H1 (cell line): ENCODE measurements at regions not wholly inside any gene's neighbourhood (a gene's known extent, or its start where the extent isn't known, plus 50 kb on each side); places are given as distances from the start of the nearest gene placed in this dataset.

ENCODE experiments used
- CTCF ChIA-PET: fragments of 300-600 bp; sonication (Branson Sonifier 250); formaldehyde crosslinking; loops from one replicate; lab custom pipeline; 2021; ENCODE audit not compliant: partially characterized antibody; lab: Charles Lee
- POLR2A ChIA-PET: fragments of 300-600 bp; sonication (Branson Sonifier 250); formaldehyde crosslinking; loops from one replicate; lab custom pipeline; 2021; ENCODE audit warnings: inconsistent platforms; ENCODE audit not compliant: partially characterized antibody; lab: Charles Lee
- DNase-seq, 2 experiments: peaks; one replicate each; pipeline versions ENCODE4 v3.0.0 to v3.0.0-alpha.2; 2010 to 2022; ENCODE audit warnings: low spot score in 2 of 2, low read depth in 1 of 2, mixed read lengths in 1 of 2
- FAIRE-seq: peaks from 2 replicates; lab custom pipeline; 2011; peaks lifted over from hg19 to GRCh38; lab: Jason Lieb, UNC
- H2AFZ ChIP-seq: 2 replicates; pipeline ENCODE4 v1.8.1; 2012; ENCODE audit warnings: low read length, inconsistent platforms
- H2AK5ac ChIP-seq: 2 replicates; pipeline ENCODE4 v1.6.1; 2013; ENCODE audit warnings: low read depth, low read length
- H2BK120ac ChIP-seq: replicated peaks from 2 replicates; pipeline ENCODE3; 2013; ENCODE audit warnings: low read depth, low read length, inconsistent platforms
- H2BK12ac ChIP-seq: 2 replicates; pipeline ENCODE4 v1.6.1; 2013; ENCODE audit warnings: low read depth, low read length
- H2BK15ac ChIP-seq: 2 replicates; pipeline ENCODE4 v1.6.1; 2013; ENCODE audit warnings: low read length
- H2BK20ac ChIP-seq: 2 replicates; pipeline ENCODE4 v1.6.1; 2013; ENCODE audit warnings: low read length
- H2BK5ac ChIP-seq: 2 replicates; pipeline ENCODE4 v1.6.1; 2013; ENCODE audit warnings: low read depth, low read length
- H3K14ac ChIP-seq: 2 replicates; pipeline ENCODE4 v1.6.1; 2013; ENCODE audit warnings: inconsistent platforms; ENCODE audit not compliant: insufficient read length
- H3K18ac ChIP-seq: 2 replicates; pipeline ENCODE4 v1.6.1; 2013; ENCODE audit warnings: low read length; ENCODE audit errors: extremely low read depth
- H3K23ac ChIP-seq: 2 replicates; pipeline ENCODE4 v1.6.1; 2013; ENCODE audit warnings: inconsistent platforms; ENCODE audit not compliant: insufficient read length
- H3K23me2 ChIP-seq: 2 replicates; pipeline ENCODE4 v1.6.1; 2013; ENCODE audit warnings: low read depth, low read length
- H3K27ac ChIP-seq: 2 replicates; pipeline ENCODE4 v1.6.1; 2011; ENCODE audit warnings: low read depth, low read length, inconsistent platforms
- H3K27me3 ChIP-seq, 4 experiments: replicated peaks in 1 of 4; 1 replicate in 1 of 4; 2 replicates in 3 of 4; pipeline versions ENCODE4 v1.6.1 to v1.8.1; 2011 to 2013; ENCODE audit warnings: low read length in 3 of 4, mild to moderate bottlenecking in 3 of 4, inconsistent platforms in 2 of 4, mixed read lengths in 2 of 4, moderate library complexity in 1 of 4; ENCODE audit not compliant: control insufficient read depth in 3 of 4, insufficient read depth in 3 of 4; ENCODE audit errors: extremely low read depth in 1 of 4
- H3K36me3 ChIP-seq, 4 experiments: 2 replicates each; pipeline versions ENCODE4 v1.6.1 to v1.8.1; 2011 to 2013; ENCODE audit warnings: mild to moderate bottlenecking in 4 of 4, low read length in 3 of 4, moderate library complexity in 2 of 4, control low read depth in 1 of 4, inconsistent platforms in 1 of 4; ENCODE audit not compliant: insufficient read depth in 4 of 4, control insufficient read depth in 2 of 4
- H3K4ac ChIP-seq: replicated peaks from 2 replicates; pipeline ENCODE3; 2013; ENCODE audit warnings: low read length, low read depth, mixed read lengths, inconsistent platforms; ENCODE audit not compliant: insufficient read length
- H3K4me1 ChIP-seq, 4 experiments: replicated peaks in 1 of 4; 1 replicate in 1 of 4; 2 replicates in 3 of 4; pipeline versions ENCODE4 v1.6.1 to v1.8.1; 2011 to 2013; ENCODE audit warnings: low read length in 3 of 4, inconsistent platforms in 2 of 4, mixed read lengths in 1 of 4; ENCODE audit not compliant: insufficient read depth in 4 of 4, control insufficient read depth in 3 of 4
- H3K4me2 ChIP-seq, 2 experiments: 2 replicates each; pipeline versions ENCODE4 v1.6.1 to v1.8.1; 2011 to 2013; ENCODE audit warnings: low read depth in 2 of 2, low read length in 2 of 2, control low read depth in 1 of 2, inconsistent platforms in 1 of 2, mild to moderate bottlenecking in 1 of 2; ENCODE audit not compliant: insufficient read depth in 1 of 2
- H3K4me3 ChIP-seq, 4 experiments: fragments of 200-600, 300-600 bp in 1 of 4; sonication (generic), shearing (Covaris generic), sonication (Bioruptor Twin) in 1 of 4; 2 replicates each; pipeline versions ENCODE4 v1.5.1 to v1.8.1; 2011 to 2016; ENCODE audit warnings: low read length in 4 of 4, low read depth in 3 of 4, control low read depth in 2 of 4, inconsistent platforms in 2 of 4, mild to moderate bottlenecking in 2 of 4, mixed read lengths in 1 of 4, moderate library complexity in 1 of 4; ENCODE audit not compliant: insufficient read depth in 2 of 4; ENCODE audit errors: extremely low read depth in 1 of 4
- H3K56ac ChIP-seq: replicated peaks from 2 replicates; pipeline ENCODE3; 2013; ENCODE audit warnings: low read depth, mild to moderate bottlenecking, mixed read lengths, low read length, inconsistent platforms; ENCODE audit not compliant: insufficient read length
- H3K79me1 ChIP-seq: 2 replicates; pipeline ENCODE4 v1.6.1; 2013; ENCODE audit warnings: low read depth, low read length, control low read depth
- H3K79me2 ChIP-seq, 2 experiments: 2 replicates each; pipeline versions ENCODE4 v1.6.1 to v1.8.1; 2012 to 2013; ENCODE audit warnings: low read length in 2 of 2, mild to moderate bottlenecking in 2 of 2, inconsistent platforms in 1 of 2; ENCODE audit not compliant: insufficient read depth in 2 of 2, control insufficient read depth in 1 of 2
- H3K9ac ChIP-seq, 4 experiments: replicated peaks in 1 of 4; 1 replicate in 1 of 4; 2 replicates in 3 of 4; pipeline versions ENCODE4 v1.6.1 to v1.8.1; 2011 to 2013; ENCODE audit warnings: low read depth in 3 of 4, low read length in 3 of 4, control low read depth in 2 of 4, mild to moderate bottlenecking in 2 of 4, moderate library complexity in 2 of 4, inconsistent platforms in 1 of 4; ENCODE audit errors: extremely low read depth in 1 of 4
- H3K9me3 ChIP-seq, 2 experiments: 2 replicates each; pipeline versions ENCODE4 v1.6.1 to v1.8.1; 2012 to 2013; ENCODE audit warnings: mild to moderate bottlenecking in 2 of 2, moderate library complexity in 2 of 2, control low read depth in 1 of 2, inconsistent platforms in 1 of 2, low read depth in 1 of 2, low read length in 1 of 2, mixed read lengths in 1 of 2; ENCODE audit not compliant: insufficient read depth in 2 of 2
- H4K20me1 ChIP-seq, 2 experiments: replicated peaks in 1 of 2; 2 replicates each; pipeline versions ENCODE3 to v1.8.1; 2011 to 2013; ENCODE audit warnings: inconsistent platforms in 2 of 2, low read length in 2 of 2, mild to moderate bottlenecking in 1 of 2; ENCODE audit not compliant: insufficient read depth in 2 of 2, control insufficient read depth in 1 of 2
- H4K5ac ChIP-seq: 2 replicates; pipeline ENCODE4 v1.6.1; 2013; ENCODE audit warnings: low read length, low read depth, mixed read lengths, inconsistent platforms; ENCODE audit not compliant: insufficient read length
- H4K8ac ChIP-seq: 2 replicates; pipeline ENCODE4 v1.8.0; 2013; ENCODE audit warnings: mild to moderate bottlenecking, moderate library complexity, low read length, inconsistent platforms; ENCODE audit not compliant: insufficient read depth; ENCODE audit errors: extremely low read depth
- H4K91ac ChIP-seq: replicated peaks from 2 replicates; pipeline ENCODE3; 2013; ENCODE audit warnings: low read length, mixed read lengths, inconsistent platforms; ENCODE audit not compliant: insufficient read length
- CBX8 ChIP-seq: fragments of 300-800, 300-1000 bp; sonication (generic); IDR thresholded peaks from 2 replicates; pipeline ENCODE4 v1.7.1; 2016; ENCODE audit warnings: low read depth, low read length, borderline replicate concordance
- CREB1 ChIP-seq: IDR thresholded peaks from 2 replicates; pipeline ENCODE4 v1.6.1; 2012; ENCODE audit warnings: inconsistent platforms
- EGR1 ChIP-seq: IDR thresholded peaks from 2 replicates; pipeline ENCODE4 v1.6.1; 2011; ENCODE audit warnings: low read depth, low read length, borderline replicate concordance
- HDAC6 ChIP-seq: IDR thresholded peaks from one replicate; pipeline ENCODE4 v1.7.1; 2012; ENCODE audit warnings: low read depth, mild to moderate bottlenecking, inconsistent platforms, low read length, moderate library complexity
- KDM5A ChIP-seq: fragments of 200-600 bp; IDR thresholded peaks from 2 replicates; pipeline ENCODE4 v1.7.1; 2012; ENCODE audit warnings: mild to moderate bottlenecking, low read length, inconsistent platforms, mixed read lengths
- NRF1 ChIP-seq: IDR thresholded peaks from 2 replicates; pipeline ENCODE4 v1.6.1; 2011; ENCODE audit warnings: mild to moderate bottlenecking, low read depth, low read length, improper control_type of control experiment
- POU5F1 ChIP-seq: IDR thresholded peaks from 2 replicates; pipeline ENCODE4 v1.6.1; 2011; ENCODE audit warnings: low read depth, mild to moderate bottlenecking, low read length, moderate library complexity
- SP2 ChIP-seq: IDR thresholded peaks from 2 replicates; pipeline ENCODE4 v1.6.1; 2012; ENCODE audit warnings: mild to moderate bottlenecking, low read length, inconsistent platforms
- SP4 ChIP-seq: IDR thresholded peaks from 2 replicates; pipeline ENCODE4 v1.6.1; 2012; ENCODE audit warnings: low read length, inconsistent platforms
- TAF7 ChIP-seq: optimal IDR thresholded peaks from 2 replicates; pipeline ENCODE3; 2011; ENCODE audit warnings: low read depth, mild to moderate bottlenecking, inconsistent platforms, low read length, moderate library complexity, borderline replicate concordance
- TBP ChIP-seq: IDR thresholded peaks from 2 replicates; pipeline ENCODE4 v1.6.1; 2011; ENCODE audit warnings: low read depth, low read length, improper control_type of control experiment
- USF2 ChIP-seq: IDR thresholded peaks from 2 replicates; pipeline ENCODE4 v1.6.1; 2011; ENCODE audit warnings: low read length, improper control_type of control experiment
- WGBS, 2 experiments: shearing (Covaris generic) in 1 of 2; methylation state at CpG; one replicate each; pipeline versions ENCODE4 v1.1.6 to v1.1.7; 2013 to 2015; ENCODE audit warnings: low lambda C conversion rate in 2 of 2, mixed read lengths in 2 of 2, inconsistent platforms in 1 of 2, low coverage in 1 of 2, missing lambda C conversion rate in 1 of 2; ENCODE audit not compliant: insufficient replicate concordance in 2 of 2, insufficient coverage in 1 of 2, insufficient read length in 1 of 2; ENCODE audit errors: extremely low coverage in 1 of 2, missing lambda C conversion rate in 1 of 2; 5-methylcytosine and 5-hydroxymethylcytosine counted together
- TF ChIP-seq, protein P1 (sequence below): IDR thresholded peaks from 2 replicates; pipeline ENCODE4 v1.6.1; 2012; ENCODE audit warnings: low read length, inconsistent platforms

- no peaks in the 10 kb centered on the region for H3K4me1 ChIP-seq
- H3K4me3 ChIP-seq: no peak overlapping the region
- no peak overlapping the region for H3K14ac ChIP-seq
- H3K27me3 ChIP-seq: no peaks in the 10 kb centered on the region
- no peak overlapping the region for H3K27ac ChIP-seq
- FAIRE-seq (no peak), DNase-seq (no peak)
- H4K20me1 ChIP-seq: no peaks in the 10 kb centered on the region
- no peak overlapping the region for H3K4me2 ChIP-seq
- H4K91ac ChIP-seq: no peak overlapping the region
- no peaks in the 10 kb centered on the region for H3K79me1 ChIP-seq
- ChIA-PET POLR2A (no interaction called here), CTCF (no interaction called here)
- H2BK5ac ChIP-seq: no peak overlapping the region
- H4K5ac ChIP-seq: no peak overlapping the region
- no peak overlapping the region for H3K18ac ChIP-seq
- no peaks in the 10 kb centered on the region for H3K23me2 ChIP-seq
- 70% methylated on average over 1 of the region's 1 CpG; no CpG with 5 or more reads in 1 of the 2 experiments for WGBS, 2 experiments
- no peak overlapping the region for H3K23ac ChIP-seq
- peaks cover 46 to 52% of the 10 kb centered on the region in 2 experiments for H3K9me3 ChIP-seq
- H2BK20ac ChIP-seq: no peak overlapping the region
- no peak overlapping the region for H3K9ac ChIP-seq
- no peak overlapping the region for H2AK5ac ChIP-seq
- H4K8ac ChIP-seq: no peak overlapping the region
- H2BK120ac ChIP-seq: no peak overlapping the region
- no peak overlapping the region for H3K56ac ChIP-seq
- H2BK15ac ChIP-seq: no peak overlapping the region
- no peaks in the 10 kb centered on the region for H3K79me2 ChIP-seq
- H3K36me3 ChIP-seq: no peaks in the 10 kb centered on the region
- no peak overlapping the region for H2BK12ac ChIP-seq
- no peak overlapping the region for H3K4ac ChIP-seq
- no peak overlapping the region for H2AFZ ChIP-seq
- TF ChIP-seq TBP (no peak), NRF1 (no peak), CBX8 (no peak), CREB1 (no peak), SP2 (no peak), SP4 (no peak), HDAC6 (no peak), TAF7 (no peak), USF2 (no peak), EGR1 (no peak), POU5F1 (no peak), KDM5A (no peak)
- TF ChIP-seq, protein P1, sequence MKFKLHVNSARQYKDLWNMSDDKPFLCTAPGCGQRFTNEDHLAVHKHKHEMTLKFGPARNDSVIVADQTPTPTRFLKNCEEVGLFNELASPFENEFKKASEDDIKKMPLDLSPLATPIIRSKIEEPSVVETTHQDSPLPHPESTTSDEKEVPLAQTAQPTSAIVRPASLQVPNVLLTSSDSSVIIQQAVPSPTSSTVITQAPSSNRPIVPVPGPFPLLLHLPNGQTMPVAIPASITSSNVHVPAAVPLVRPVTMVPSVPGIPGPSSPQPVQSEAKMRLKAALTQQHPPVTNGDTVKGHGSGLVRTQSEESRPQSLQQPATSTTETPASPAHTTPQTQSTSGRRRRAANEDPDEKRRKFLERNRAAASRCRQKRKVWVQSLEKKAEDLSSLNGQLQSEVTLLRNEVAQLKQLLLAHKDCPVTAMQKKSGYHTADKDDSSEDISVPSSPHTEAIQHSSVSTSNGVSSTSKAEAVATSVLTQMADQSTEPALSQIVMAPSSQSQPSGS: no peak
Observed at GRCh38 chr9:1591310-1591709, 423.8 kb upstream of the SMARCA2 start.
